CD4-positive, alpha-beta T cell treated with Interleukin-17A for 4 hours (primary cell): ENCODE measurements at regions not wholly inside any gene's neighbourhood (a gene's known extent, or its start where the extent isn't known, plus 50 kb on each side); places are given as distances from the start of the nearest gene placed in this dataset.

Source experiments
- DNase-seq: peaks from one replicate; pipeline ENCODE4 v3.0.0-alpha.2; 2020; ENCODE audit warnings: mixed read lengths

DNA sequence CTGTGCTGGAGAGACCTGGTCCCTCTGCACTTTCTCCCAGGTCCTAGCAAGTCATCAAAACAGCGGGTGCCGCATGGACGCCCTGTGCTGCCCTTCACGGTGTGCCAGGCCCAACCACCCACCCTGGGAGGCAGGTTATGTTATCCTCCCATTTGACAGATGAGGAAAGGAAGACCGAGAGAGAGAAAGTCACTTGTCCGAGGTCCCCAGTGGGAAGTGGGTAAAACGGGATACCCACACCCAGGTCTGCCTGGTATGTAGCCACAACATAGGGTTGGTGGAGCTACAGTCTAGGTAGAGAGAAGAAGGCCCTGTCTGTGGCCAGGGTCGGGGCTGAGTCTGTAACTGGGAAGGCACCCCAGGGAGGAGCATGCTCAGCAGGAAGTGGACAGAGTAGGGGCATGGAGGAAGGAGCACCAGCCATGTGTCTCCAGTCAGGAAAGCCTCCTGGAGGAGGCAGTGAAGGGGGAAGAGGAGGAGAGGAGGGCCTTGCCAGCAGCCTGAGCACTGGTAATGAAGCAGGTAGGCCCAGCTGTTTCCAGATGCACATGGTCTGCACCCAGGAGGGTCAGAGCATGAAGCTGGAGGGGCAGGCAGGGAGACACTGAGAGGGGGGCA, 98.4 kb downstream of the ZFP36L2 start:
- DNase-seq, result peak; percentile 29

DNA sequence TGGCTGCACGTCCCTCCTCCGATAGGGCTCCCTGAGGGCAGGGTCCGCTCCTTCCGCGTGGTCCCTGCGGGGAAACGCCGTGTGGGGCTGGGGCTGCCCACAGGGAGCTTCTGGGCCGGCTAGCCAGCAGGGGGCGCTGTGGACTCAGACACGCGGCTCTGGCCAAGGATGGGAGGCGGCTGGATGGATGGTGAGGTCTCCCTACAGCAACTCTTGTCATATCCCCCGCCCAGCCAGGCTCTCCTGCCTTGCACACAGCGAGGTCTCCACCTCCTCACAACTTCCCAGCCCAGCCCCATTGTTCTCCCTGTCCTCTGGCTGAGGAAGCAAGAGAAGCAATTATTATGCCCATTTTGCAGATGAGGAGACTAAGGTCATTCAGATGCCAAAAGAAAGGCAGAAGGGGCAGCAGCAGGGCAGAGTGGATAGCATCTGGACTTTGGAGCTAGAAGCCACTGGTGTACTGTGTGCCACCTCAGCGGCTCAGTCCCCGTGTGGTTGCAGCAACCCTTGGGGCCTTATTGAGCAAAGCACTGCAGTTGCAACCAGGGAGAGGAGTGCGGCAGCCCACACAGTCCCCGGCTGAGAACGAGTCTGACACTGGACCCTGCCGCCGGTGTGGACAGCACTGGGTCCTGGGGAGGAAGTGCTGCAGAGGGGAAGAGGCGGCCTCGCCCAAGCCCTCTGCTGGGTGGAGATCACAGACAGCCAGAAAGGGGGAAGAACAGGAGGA, 99.0 kb downstream of the ZFP36L2 start:
- peak; percentile 95 for DNase-seq

DNA sequence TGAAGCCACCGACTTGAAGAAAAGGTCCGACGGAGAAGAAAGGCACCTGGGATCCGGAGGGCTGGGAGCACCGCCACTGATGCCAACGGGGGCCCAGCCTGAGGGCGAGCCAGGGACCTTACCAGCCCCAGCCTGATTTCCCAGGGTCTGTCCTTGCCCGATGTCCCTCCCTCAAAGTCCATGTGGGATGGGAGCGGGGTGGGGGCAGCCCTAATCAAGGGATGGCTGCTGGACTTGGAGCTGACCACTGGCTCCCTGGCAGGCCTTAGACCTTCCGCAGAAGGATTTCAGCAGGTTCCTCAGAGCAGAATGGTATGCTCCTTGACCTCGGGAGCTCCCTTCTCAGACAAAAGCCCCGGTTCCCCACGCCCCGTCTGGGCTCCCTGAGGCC, 99.6 kb downstream of the ZFP36L2 start:
- DNase-seq, result no peak

DNA sequence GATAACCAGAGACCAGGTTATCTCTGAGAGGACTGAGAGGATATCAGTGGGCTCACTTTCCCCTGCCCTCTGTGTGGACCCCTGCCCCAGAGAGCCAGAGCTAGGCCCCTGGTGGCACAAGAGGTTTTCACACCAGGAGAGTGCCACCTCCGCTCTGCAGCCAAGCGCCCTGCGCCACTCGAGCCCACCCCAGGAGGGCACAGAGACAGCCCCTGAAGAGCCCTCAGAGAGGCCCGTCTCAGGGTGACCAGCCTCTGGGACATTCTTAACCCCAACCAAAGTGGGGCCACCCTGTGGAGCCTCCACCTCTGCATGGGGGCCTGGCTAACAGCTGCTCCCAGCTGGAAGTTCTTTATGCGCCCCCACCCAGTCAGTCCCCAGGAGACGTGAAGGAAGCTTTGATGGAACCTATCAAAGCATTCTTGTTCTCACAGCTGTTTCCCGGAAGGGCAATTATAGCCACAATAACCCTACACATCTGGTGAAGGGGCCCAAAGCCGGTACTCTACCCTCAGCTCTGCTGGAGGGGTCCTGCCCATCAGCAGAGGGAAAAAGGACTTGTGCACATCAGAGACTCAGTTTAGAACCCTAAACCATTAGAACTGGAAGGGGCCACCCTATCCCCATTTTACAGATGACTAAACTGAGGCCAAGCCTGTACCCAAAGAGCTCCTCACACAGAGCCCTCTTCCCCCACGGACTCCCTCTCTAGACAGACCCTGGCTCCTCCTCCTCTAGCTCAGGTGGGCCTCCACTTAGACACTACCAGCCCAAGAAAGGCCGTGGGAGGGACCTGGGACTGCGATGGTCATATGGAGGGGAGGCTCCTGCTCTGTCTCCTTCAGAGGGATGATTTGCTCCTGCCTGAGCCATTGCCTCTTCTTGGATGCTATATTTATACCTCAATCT, 101.1 kb downstream of the ZFP36L2 start:
- DNase-seq, result no peak

DNA sequence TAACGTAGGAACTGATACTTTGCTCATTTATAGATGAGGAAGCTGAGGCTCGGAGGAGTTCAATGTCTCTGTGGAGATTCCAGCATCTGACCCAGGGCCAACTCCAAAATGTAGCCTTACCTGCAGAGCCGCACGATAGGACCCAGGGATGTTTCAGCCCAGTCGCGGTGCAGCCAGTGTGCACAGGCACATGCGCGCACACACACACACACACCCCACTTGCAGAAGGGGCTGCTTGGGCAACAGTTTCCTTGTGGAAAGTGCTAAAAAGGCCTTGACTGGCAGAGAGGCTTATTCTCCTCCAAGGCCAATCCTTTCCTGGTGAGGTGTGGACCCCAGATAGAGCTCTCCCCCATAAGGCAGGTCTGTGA, 101.7 kb downstream of the ZFP36L2 start:
- no peak for DNase-seq

DNA sequence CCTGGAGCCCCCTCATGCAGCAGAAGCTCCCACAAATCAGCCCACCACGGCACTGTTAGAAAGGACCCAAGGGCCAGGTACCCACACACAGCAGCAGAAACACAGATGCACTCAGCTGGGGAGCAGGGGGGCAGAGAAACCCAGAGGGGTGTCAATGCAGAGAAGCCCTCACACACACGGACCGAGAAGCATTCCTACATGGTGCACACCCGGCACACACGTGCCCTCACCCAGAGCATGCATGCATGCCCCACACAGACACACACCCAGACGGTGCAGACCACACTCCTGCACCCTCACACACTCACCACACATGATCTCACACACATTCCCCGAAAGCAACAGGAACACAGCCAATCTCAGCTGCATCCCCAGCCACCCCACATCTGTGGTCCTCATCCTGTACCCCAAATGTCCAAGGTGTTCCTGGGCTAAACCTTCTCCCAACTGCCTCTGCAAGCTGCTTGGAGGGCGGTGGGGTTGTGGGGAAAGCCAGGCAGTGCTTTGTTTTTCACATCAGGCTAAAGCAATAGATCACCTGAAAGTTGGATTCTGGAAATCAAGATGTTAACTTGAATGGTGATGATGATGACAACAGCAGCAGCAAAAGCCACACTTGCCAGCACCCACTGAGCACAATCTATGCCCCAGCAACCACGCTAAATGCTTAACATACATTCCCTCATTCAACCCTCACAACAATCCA, 102.3 kb downstream of the ZFP36L2 start:
- DNase-seq, result no peak

DNA sequence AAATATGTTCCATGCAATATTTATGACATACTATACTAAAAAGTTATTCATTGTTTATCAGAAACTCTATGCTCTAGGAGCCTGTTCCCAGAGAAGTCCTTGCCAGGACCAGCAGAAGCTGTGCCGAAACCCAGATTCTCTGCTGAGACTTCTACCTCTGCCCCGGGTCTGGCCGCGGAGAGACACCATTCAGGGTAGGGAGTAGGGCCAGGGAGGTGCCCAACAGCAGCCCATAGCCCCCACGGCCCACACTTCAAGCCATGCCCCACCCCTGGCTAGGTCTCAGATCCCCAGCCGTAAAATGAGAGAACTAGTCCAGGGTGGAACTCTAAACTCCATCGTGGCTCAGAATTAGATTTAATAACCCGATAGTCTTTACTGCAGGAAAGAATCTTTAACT, 102.9 kb downstream of the ZFP36L2 start:
- DNase-seq, result no peak

DNA sequence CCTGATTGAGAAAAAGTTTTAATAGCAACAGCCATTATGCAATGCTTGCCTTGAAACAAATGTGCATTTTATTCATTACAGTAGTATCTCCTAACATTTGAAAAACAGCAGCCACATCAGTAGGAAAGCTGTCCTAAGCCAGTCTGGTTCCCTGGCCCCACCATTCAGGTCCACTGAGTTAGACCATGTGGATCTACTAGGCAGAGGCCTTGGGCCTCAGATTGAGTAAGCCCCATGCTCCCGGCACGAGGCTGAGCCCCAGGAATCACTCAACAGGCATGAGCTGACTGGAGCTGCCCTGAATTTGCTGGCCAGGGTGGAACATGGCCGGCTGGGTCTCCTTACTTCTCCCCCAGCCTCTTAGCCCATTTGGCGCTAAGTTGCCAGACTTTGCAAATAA, 103.4 kb downstream of the ZFP36L2 start:
- DNase-seq, result no peak

DNA sequence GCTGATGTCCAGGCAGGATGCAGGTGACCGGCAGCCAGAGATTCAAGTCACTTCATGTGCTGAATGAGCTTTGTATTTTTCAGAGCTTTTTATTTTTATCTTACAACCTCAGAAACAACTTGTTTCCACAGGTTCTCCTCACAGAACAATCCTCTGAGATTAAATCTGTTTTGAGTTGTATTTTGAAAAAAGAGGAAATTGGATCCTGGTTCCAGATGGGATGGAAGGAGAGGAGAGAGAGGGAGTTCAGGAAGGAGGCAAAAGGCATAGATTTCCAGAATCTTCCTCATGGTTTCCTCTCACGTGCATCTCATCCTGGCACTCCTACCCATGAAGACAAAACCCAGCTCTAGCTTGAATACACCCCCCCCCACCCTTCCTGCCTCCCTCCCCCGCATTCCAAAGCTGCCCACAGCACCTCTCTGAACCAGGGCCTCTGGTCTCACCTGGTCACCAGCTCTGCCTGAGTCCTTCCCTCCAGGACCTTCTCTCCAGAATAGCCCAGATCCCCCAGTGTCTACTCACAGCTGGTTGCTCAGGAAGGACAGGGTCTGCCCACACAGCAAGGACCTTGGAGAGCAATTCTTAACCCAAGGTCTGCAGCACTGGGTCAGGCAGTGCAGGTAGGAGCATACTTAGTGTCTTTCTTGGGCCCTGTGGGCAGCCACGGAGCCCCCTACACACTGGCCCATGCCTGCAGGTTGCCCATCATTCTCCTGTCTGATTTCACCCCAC, 104.7 kb downstream of the ZFP36L2 start:
- no peak for DNase-seq

DNA sequence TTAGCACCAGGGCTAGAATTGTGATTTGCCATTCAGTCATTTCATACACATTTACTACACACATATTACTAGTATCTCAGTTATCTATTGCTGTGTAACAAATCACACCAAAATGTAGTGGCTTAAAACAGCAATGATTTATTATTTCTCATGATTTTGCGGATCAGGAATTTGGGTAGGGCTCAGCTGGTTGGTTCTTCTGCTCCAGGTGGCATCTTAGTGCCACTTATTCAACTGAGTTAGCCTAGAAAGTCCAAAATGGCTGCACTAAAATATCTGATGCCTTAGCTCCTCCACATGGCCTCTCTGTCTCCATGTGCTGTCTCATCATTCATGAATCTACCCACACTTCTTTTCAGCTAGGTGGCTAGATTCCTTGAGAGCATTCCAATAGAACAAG, 107.1 kb downstream of the ZFP36L2 start:
- DNase-seq, result no peak

DNA sequence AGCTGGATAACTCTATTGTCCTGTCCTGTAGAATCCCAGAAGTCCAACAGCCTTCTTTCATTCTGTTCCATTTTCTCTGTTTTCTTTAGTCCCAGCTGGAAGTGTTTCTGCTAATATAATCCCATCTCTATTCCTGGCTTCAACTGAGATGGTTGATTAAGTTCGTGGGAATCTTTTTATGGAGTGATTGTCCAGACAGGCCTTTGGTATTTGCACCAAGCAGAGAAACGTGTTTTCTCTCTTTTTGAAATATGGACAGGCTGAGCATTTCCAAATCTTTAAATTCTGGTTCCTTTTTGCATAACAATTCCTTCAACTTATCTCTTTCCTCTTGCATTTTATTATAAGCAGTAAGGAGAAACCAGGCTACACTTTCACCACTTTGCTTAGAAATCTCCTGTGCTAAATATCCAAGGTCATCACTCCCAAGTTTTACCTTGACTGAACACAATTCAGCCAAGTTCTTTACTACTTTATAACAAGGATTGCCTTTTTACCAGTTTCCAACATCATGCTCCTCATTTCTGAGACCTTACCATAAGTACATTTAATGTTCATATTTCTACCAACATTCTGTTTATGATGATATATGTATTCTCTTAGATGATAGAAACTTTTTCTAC, 108.8 kb downstream of the ZFP36L2 start:
- no peak for DNase-seq

DNA sequence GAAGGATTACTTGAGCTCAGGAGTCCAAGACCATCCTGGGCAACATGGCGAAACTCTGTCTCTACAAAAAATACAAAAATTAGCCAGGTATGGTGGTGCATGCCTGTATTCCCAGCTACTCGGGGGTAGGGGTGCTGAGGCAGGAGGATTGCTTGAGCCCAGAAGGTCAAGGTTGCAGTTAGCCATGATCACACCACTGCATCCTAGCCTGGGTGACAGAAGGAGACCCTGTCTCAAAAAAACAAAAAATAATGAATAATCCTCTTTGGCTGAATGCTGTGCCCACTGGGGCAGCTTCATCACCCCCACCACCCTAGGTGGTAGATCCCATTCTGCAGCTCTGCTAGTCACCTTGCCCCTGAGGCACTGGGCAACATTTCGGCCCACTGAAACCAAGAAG, 109.4 kb downstream of the ZFP36L2 start:
- no peak for DNase-seq

DNA sequence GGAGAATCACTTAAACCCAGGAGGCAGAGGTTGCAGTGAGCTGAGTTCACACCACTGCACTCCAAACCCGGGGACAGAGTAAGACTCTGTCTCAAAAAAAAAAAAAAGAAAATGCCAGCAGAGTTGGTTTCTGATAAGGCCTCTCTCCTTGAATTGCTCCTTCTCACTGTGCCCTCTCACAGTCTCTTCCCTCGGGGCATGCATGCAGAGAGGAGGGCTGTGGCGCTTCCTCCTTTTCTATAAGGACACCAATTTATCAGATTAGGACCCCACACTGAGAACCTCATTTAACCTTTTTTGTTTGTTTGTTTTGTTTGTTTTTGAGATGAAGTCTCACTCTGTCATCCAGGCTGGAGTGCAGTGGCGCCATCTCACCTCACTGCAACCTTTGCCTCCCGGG, 110.5 kb downstream of the ZFP36L2 start:
- DNase-seq, result no peak

DNA sequence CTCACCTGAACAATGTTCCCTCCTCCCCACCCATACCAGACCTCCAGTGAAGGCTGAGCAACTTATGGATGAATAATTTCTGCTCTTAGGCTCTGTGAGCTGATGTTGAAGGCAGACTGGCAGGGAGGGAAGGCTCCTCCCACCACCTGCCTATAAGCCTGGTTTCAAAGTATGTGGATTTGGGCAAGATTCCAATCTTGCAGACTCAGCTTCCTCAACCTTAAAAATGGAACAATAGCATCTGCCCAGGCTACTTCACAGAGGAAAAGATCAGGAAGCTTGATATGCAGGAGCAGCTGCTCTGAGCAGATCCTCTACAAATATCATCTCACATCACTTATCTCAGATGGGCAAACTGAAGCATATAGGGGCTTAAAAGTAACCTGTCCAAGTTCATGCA, 112.2 kb downstream of the ZFP36L2 start:
- DNase-seq, result no peak

DNA sequence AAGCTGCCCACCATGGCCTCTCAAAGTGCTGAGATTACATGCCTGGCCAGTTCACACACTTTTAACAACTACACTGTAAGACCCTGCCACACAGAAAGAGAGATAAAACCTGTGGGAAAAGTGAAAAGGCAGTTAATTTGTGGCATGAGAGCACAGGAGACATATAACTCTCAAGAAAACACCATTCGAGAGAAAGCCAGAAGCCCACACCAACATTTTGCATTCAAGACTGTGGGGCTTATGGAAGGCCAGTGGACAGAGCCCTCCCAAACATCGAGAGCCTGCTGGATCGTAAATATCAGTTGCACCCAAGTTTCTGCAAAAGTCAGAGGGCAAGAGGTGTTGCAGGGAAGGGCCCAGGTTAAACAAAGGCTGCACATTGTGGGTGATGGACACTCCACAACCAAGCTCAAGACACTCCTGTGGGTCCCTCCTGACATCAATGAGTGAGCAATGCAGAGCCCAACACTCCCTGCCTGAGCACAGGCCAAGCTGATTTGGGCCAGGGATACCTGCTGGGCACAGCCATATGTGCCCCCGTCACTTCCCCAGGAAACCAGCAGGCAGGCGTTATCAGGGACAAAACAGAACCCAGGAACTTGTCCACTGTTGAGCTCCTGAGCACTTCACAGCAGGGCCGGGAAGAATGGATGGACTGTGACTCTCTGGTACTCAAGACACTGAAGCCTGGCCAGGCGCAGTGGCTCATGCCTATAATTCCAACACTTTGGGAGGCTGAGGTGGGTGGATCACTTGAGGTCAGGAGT, 114.4 kb downstream of the ZFP36L2 start:
- DNase-seq, result no peak

DNA sequence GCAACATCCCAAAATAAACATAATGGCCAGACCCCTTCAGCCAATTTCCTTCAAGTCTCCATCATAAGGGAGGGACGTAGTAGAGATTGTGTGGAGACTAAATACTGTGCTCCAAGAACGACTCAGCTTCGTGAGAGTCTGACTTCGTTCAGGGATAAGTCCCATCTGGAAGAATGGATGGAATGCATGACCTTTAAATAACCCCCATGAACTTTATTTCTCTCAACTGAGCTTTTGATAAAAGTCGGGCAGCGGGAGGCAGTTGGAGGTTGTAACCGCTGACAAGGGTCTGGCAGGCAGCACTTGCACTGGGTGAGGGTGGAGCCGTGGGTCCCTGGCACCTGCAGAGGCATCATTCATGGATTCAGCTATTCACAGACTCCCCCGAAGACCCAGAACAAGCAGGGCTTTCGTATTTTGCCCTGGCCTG, 115.9 kb downstream of the ZFP36L2 start:
- no peak for DNase-seq

DNA sequence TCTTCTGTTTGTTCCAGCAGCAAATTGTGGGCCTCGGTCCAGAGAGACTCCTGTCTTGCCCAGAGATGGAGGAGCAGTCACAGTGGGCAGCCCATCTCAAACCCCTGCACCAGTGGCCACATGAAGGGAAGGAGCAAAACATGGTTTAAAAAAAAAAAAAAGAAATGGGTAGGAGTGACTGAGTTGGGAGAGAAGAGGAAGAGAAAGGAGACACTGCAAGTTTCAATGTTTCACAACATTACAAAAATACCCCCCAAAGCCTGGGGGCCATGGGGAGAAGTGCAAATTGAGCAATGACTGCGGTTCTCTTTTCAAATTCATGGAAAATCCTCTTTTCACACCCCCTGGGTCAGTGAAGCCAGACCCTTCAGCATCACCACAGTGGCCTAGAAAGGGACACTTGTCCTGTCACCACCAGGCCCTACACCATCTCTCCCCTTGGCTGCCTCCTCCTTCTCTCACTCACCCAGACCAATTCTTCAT, 117.1 kb downstream of the ZFP36L2 start:
- DNase-seq, result no peak

DNA sequence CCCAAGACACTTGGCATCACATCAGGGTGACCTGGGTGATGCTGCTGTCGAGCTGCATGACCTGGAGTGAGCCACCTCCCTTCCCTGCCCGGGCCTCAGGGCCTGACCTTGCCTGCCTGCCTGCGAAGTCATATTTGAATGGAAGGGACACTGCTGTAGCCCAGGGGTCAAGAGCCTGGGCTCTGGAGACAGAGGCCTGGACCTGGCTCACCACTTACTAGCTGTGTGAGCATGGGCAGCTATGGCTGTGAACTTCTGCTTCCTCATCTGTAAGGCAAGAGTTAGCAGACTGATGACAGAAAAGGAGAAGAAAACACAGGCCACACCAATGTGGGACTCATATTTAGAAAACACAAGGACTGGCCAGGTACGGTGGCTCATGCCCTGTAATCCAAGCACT, 118.7 kb downstream of the ZFP36L2 start:
- no peak for DNase-seq

DNA sequence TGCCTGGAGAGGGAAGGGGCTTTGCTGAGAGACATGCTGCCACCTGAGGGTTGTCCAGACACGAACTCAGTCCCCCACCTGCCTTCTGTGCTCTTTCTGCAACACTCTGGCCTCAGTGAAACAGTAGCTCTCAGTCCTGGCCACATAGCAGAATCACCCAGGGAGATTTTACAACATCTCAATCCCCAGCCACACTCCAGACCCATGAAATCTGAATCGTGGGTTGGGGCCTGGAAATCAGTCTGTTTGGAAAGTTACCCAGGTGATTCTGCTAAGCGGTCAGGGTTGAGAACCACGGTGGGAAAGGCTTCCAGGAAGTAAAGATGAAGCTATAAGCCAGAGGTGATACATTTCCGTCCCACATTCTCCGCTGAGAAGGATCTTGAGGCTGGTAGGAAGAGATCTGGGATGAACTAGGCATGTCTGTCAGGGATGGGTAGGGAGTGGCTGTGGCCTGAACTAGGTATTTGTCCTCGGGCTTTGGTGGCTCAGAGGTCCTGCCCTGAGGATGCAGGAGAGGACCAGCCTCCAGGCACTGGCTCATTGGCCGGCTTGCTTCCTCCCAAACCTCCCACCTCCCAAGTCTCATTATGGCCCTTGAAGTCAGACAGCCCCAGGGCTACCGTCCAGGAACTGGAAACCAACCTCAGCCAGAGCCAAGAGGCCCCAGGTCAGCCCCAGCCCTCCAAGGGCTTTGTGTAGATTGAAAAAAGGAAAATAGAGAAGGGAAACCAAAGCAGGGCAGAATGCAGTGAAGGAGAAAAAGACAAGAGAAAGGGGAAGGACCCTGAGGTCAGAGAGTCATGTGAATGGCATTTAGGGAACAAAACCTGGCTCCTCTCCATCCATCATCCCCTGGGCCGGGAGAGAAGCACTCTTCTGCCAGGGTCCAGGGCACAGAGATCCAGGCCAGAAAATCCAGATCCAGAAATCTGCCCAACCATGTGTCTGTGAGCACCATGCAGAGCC, 119.6 kb downstream of the ZFP36L2 start:
- no peak for DNase-seq
